ENCODE measurements at regions not wholly inside any gene's neighbourhood (a gene's known extent, or its start where the extent isn't known, plus 50 kb on each side); places are given as distances from the start of the nearest gene placed in this dataset.

GRCh38 chr12:19834592-19834991 is 395.3 kb downstream of the AEBP2 start:
- Mint-ChIP-seq H3K27ac (peak overlapping the region; percentile 75), H3K4me1 (ENCODE audit: low read depth) (peaks cover 31% of the 10 kb centered on the region)

GRCh38 chr12:19836056-19836455 is 396.8 kb downstream of the AEBP2 start:
- Mint-ChIP-seq H3K27ac (no peak overlapping the region), H3K9me3 (peaks cover 17% of the 10 kb centered on the region), H3K27me3 (ENCODE audit: low read depth) (no peaks in the 10 kb centered on the region), H3K4me3 (ENCODE audit: low read depth) (no peak overlapping the region), H3K36me3 (ENCODE audit: low read depth) (peaks cover 3% of the 10 kb centered on the region), H3K4me1 (ENCODE audit: low read depth) (peaks cover 17% of the 10 kb centered on the region)
- intact Hi-C loops (cut with micrococcal nuclease) = loop anchor here (10.0 kb wide), 2 partner anchors 139 to 261 kb away; no protein-coding TSS in a partner anchor
- no peak for DNase-seq (ENCODE audit: low spot score)

More at GRCh38 chr12:19834592-19834991, 395.3 kb downstream of the AEBP2 start:
- intact Hi-C loops (cut with micrococcal nuclease) = loop anchor here (1.0 to 10.0 kb wide), 8 partner anchors 33 to 260 kb away; no protein-coding TSS in a partner anchor
- Mint-ChIP-seq H3K9me3 (peaks cover 17% of the 10 kb centered on the region), H3K27me3 (ENCODE audit: low read depth) (no peaks in the 10 kb centered on the region), H3K36me3 (ENCODE audit: low read depth) (peaks cover 3% of the 10 kb centered on the region), H3K4me3 (ENCODE audit: low read depth) (no peak overlapping the region)
- no peak for DNase-seq (ENCODE audit: low spot score)

GRCh38 chr12:19836456-19836855 is 397.2 kb downstream of the AEBP2 start:
- peaks cover 3% of the 10 kb centered on the region for H3K36me3 Mint-ChIP-seq (ENCODE audit: low read depth)
- peaks cover 15% of the 10 kb centered on the region for H3K4me1 Mint-ChIP-seq (ENCODE audit: low read depth)
- intact Hi-C loops (cut with micrococcal nuclease) = loop anchor here (10.0 kb wide), 2 partner anchors 138 to 262 kb away; no protein-coding TSS in a partner anchor
- no peak overlapping the region for H3K27ac Mint-ChIP-seq
- no peaks in the 10 kb centered on the region for H3K27me3 Mint-ChIP-seq (ENCODE audit: low read depth)
- no peak for DNase-seq (ENCODE audit: low spot score)
- peaks cover 17% of the 10 kb centered on the region for H3K9me3 Mint-ChIP-seq
- H3K4me3 Mint-ChIP-seq (ENCODE audit: low read depth) = no peak overlapping the region

- intact Hi-C loops (cut with micrococcal nuclease) = loop anchor here (10.0 kb wide), 2 partner anchors 137 to 263 kb away; no protein-coding TSS in a partner anchor
- Mint-ChIP-seq H3K9me3 (peaks cover 7% of the 10 kb centered on the region), H3K36me3 (ENCODE audit: low read depth) (no peaks in the 10 kb centered on the region), H3K4me3 (ENCODE audit: low read depth) (no peak overlapping the region), H3K27me3 (ENCODE audit: low read depth) (no peaks in the 10 kb centered on the region), H3K27ac (no peak overlapping the region), H3K4me1 (ENCODE audit: low read depth) (peaks cover 9% of the 10 kb centered on the region)
- no peak for DNase-seq (ENCODE audit: low spot score)
Measured at GRCh38 chr12:19837543-19837942, 398.3 kb downstream of the AEBP2 start.

GRCh38 chr12:19841451-19841850 is 402.2 kb downstream of the AEBP2 start:
- Mint-ChIP-seq H3K9me3 (peaks cover 5% of the 10 kb centered on the region), H3K4me1 (ENCODE audit: low read depth) (peaks cover under 1% of the 10 kb centered on the region), H3K36me3 (ENCODE audit: low read depth) (no peaks in the 10 kb centered on the region), H3K4me3 (ENCODE audit: low read depth) (no peak overlapping the region), H3K27me3 (ENCODE audit: low read depth) (no peaks in the 10 kb centered on the region), H3K27ac (no peak overlapping the region)
- intact Hi-C loops (cut with micrococcal nuclease) = no loop called here
- no peak for DNase-seq (ENCODE audit: low spot score)

- H3K4me3 Mint-ChIP-seq (ENCODE audit: low read depth) = no peak overlapping the region
- peaks cover 7% of the 10 kb centered on the region for H3K9me3 Mint-ChIP-seq
- peaks cover 3% of the 10 kb centered on the region for H3K4me1 Mint-ChIP-seq (ENCODE audit: low read depth)
- no peak overlapping the region for H3K27ac Mint-ChIP-seq
- no peak for DNase-seq (ENCODE audit: low spot score)
- no peaks in the 10 kb centered on the region for H3K27me3 Mint-ChIP-seq (ENCODE audit: low read depth)
- peaks cover under 1% of the 10 kb centered on the region for H3K36me3 Mint-ChIP-seq (ENCODE audit: low read depth)
- intact Hi-C loops (cut with micrococcal nuclease) = no loop called here
Measured at GRCh38 chr12:19842116-19842515, 402.8 kb downstream of the AEBP2 start.

GRCh38 chr12:19844224-19844623 is 404.9 kb downstream of the AEBP2 start:
- Mint-ChIP-seq H3K27ac (no peak overlapping the region), H3K27me3 (ENCODE audit: low read depth) (no peaks in the 10 kb centered on the region), H3K4me1 (ENCODE audit: low read depth) (peaks cover 11% of the 10 kb centered on the region), H3K36me3 (ENCODE audit: low read depth) (peaks cover 3% of the 10 kb centered on the region), H3K9me3 (peaks cover 17% of the 10 kb centered on the region), H3K4me3 (ENCODE audit: low read depth) (no peak overlapping the region)
- DNase-seq (ENCODE audit: low spot score) = no peak
- intact Hi-C loops (cut with micrococcal nuclease) = no loop called here

- H3K4me1 Mint-ChIP-seq (ENCODE audit: low read depth) = peaks cover 11% of the 10 kb centered on the region
- H3K9me3 Mint-ChIP-seq = peaks cover 20% of the 10 kb centered on the region
- DNase-seq (ENCODE audit: low spot score) = no peak
- peaks cover 3% of the 10 kb centered on the region for H3K36me3 Mint-ChIP-seq (ENCODE audit: low read depth)
- H3K4me3 Mint-ChIP-seq (ENCODE audit: low read depth) = no peak overlapping the region
- intact Hi-C loops (cut with micrococcal nuclease) = no loop called here
- no peaks in the 10 kb centered on the region for H3K27me3 Mint-ChIP-seq (ENCODE audit: low read depth)
- H3K27ac Mint-ChIP-seq = peak overlapping the region; percentile 14
Measured at GRCh38 chr12:19846574-19846973, 407.3 kb downstream of the AEBP2 start.

GRCh38 chr12:19847294-19848059 is 408.2 kb downstream of the AEBP2 start:
- no peak overlapping the region for H3K4me3 Mint-ChIP-seq (ENCODE audit: low read depth)
- H3K27ac Mint-ChIP-seq = peak overlapping the region; percentile 40
- H3K9me3 Mint-ChIP-seq = peaks cover 20% of the 10 kb centered on the region
- peaks cover 11% of the 10 kb centered on the region for H3K4me1 Mint-ChIP-seq (ENCODE audit: low read depth)
- H3K27me3 Mint-ChIP-seq (ENCODE audit: low read depth) = no peaks in the 10 kb centered on the region
- peaks cover 3% of the 10 kb centered on the region for H3K36me3 Mint-ChIP-seq (ENCODE audit: low read depth)
- no peak for DNase-seq (ENCODE audit: low spot score)
- intact Hi-C loops (cut with micrococcal nuclease) = no loop called here

- no peak for DNase-seq (ENCODE audit: low spot score)
- no peak overlapping the region for H3K27ac Mint-ChIP-seq
Measured at GRCh38 chr12:19848421-19848820, 409.1 kb downstream of the AEBP2 start.

GRCh38 chr12:19849208-19849607 is 409.9 kb downstream of the AEBP2 start:
- H3K36me3 Mint-ChIP-seq (ENCODE audit: low read depth) = peaks cover 3% of the 10 kb centered on the region
- no peaks in the 10 kb centered on the region for H3K27me3 Mint-ChIP-seq (ENCODE audit: low read depth)
- H3K4me3 Mint-ChIP-seq (ENCODE audit: low read depth) = no peak overlapping the region
- intact Hi-C loops (cut with micrococcal nuclease) = no loop called here
- no peak for DNase-seq (ENCODE audit: low spot score)
- H3K9me3 Mint-ChIP-seq = peaks cover 18% of the 10 kb centered on the region
- no peak overlapping the region for H3K27ac Mint-ChIP-seq
- peaks cover 11% of the 10 kb centered on the region for H3K4me1 Mint-ChIP-seq (ENCODE audit: low read depth)

More at GRCh38 chr12:19848421-19848820, 409.1 kb downstream of the AEBP2 start:
- H3K27me3 Mint-ChIP-seq (ENCODE audit: low read depth) = no peaks in the 10 kb centered on the region
- no peak overlapping the region for H3K4me3 Mint-ChIP-seq (ENCODE audit: low read depth)
- peaks cover 3% of the 10 kb centered on the region for H3K36me3 Mint-ChIP-seq (ENCODE audit: low read depth)
- H3K4me1 Mint-ChIP-seq (ENCODE audit: low read depth) = peaks cover 11% of the 10 kb centered on the region
- H3K9me3 Mint-ChIP-seq = peaks cover 20% of the 10 kb centered on the region
- intact Hi-C loops (cut with micrococcal nuclease) = no loop called here

- DNase-seq (ENCODE audit: low spot score) = no peak
- peaks cover 25% of the 10 kb centered on the region for H3K9me3 Mint-ChIP-seq
Measured at GRCh38 chr12:19850346-19851065, 411.2 kb downstream of the AEBP2 start.

More at GRCh38 chr12:19850346-19851065, 411.2 kb downstream of the AEBP2 start:
- intact Hi-C loops (cut with micrococcal nuclease) = no loop called here
- Mint-ChIP-seq H3K36me3 (ENCODE audit: low read depth) (peaks cover 3% of the 10 kb centered on the region), H3K4me3 (ENCODE audit: low read depth) (no peak overlapping the region), H3K27me3 (ENCODE audit: low read depth) (peaks cover 2% of the 10 kb centered on the region), H3K4me1 (ENCODE audit: low read depth) (peaks cover 11% of the 10 kb centered on the region), H3K27ac (no peak overlapping the region)
